ENCODE measurements at regions not wholly inside any gene's neighbourhood (a gene's known extent, or its start where the extent isn't known, plus 50 kb on each side); places are given as distances from the start of the nearest gene placed in this dataset.

DNA sequence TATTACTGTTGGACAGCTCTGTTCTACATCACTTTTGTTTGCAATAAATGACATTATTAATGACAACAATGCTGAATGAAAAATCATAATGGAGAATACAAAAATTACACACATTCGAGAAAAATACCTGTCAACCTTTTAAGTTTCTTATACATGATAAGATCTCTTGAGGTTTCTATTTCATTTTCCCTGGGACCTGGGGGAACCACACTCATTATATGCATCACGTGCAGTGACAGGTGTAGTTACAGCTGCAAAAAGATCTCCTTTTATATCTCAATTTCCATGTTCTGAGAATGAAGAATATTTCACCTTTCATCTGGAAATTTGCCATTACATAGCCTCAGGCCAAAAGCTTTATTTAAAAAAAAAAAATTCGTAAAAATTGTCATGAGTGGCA is 1347.0 kb upstream of the AGA start:
- DNase-seq (ENCODE audit: low read depth), result no peak

- DNase-seq (ENCODE audit: low read depth), result no peak
These were observed 1357.0 kb upstream of the AGA start for GRCh38 chr4:178799204-178799603.

DNA sequence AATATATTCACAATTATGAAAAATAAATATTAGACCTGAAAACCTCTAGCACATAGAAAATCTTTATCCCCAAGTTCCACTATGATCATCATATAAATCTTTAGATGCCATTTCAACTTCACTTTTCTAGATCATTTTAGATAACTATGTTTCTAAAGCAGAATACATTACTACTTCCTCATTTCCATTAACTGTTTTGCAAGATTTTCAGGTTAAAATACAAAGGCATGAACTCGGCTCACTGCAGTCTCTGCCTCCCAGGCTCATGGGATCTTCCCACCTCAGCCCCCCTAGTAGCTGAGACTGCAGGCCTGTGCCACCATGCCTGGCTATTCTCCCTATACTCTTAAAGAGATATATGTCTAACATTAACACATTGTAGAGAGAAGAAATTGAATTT is 1365.9 kb upstream of the AGA start:
- DNase-seq (ENCODE audit: low read depth), result no peak

- DNase-seq (ENCODE audit: low read depth), result no peak
These were observed 1367.7 kb upstream of the AGA start for GRCh38 chr4:178809921-178810320.

DNA sequence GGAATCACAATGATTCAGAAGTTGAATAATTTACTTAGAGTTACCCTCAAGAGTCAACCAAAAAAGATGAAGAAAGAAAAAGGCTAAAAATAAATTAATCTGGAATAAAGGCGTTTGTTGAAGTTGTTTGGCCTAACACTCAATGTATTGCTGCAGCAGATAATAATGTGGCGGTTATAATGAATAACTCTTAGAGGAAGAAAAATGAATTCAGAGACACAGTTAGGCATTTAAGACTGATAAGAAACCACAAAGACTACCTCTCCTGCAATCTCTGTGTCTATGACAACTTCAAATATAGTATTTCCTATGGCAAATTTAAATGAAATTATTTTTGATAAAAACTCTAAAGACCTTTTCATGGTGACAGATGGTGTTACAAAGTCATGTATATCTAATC is 1369.1 kb upstream of the AGA start:
- no peak for DNase-seq (ENCODE audit: low read depth)

DNA sequence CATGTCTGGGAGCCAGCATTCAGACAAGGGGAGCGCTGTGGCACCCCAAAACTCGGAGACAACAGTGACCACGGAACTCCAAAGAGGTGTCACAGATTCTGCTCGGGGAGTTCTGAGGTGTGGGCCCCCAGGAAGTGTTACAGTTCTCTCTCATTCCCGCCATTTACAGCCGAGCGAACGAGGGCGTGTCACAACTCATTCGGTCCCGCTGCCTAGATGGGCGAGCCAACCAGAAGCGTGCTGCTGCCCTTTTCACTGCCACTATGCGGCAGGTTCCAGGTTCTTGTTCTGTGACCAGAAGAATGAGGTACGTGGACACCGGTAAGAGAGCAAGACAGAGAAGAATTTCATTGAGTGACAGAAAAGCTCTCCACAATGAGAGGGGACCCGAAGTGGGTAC is 1370.6 kb upstream of the AGA start:
- DNase-seq (ENCODE audit: low read depth), result no peak

- DNase-seq (ENCODE audit: low read depth), result no peak
These were observed 1372.7 kb upstream of the AGA start for GRCh38 chr4:178814908-178815307.

DNA sequence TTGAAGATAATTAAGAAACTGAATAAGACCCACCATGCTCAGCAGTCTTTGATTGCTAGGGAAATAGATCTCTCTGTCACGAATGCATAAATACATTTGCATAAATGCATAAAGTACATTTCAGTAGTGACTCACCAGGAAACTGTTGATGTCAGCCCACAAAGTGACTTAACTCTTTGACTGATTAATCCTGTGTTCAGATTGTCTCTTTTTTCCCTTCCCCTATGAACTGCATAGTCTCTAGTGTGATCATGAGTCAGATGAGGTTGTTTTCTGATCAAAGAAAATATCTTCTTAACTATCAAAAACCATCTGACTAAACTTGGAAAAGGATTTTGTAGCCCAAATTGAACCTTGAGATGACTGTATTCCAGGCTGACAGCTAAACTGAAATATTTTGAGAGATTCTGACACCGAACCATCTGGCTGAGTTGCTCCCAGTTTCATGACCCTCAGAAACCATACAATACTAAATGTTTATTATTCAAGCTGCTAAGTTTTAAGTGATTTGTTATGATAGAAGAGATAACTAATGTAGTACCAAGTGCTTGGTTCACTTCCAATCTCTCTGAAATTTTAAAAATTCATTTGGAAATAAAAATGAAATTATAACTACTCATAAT is 1381.5 kb upstream of the AGA start:
- peak; percentile 48 for DNase-seq (ENCODE audit: low read depth)

DNA sequence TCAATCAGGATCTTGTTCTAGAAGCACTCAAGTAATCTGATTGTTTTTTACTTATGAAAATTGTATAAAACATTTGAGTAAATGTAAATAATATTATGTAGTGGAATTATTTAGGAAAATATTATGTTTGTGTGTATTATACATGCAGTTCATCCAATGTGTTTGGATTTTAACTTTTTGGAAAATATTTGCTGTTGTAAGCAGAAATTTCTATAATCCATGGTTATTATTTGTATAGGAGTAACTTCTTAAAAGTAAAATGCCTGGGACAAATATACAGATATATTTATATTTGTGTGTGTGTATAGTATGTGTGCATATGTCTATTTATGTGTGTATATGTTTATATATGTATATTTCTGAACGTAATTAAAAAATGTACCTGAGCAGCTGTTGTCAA is 1394.6 kb upstream of the AGA start:
- DNase-seq (ENCODE audit: low read depth), result no peak

DNA sequence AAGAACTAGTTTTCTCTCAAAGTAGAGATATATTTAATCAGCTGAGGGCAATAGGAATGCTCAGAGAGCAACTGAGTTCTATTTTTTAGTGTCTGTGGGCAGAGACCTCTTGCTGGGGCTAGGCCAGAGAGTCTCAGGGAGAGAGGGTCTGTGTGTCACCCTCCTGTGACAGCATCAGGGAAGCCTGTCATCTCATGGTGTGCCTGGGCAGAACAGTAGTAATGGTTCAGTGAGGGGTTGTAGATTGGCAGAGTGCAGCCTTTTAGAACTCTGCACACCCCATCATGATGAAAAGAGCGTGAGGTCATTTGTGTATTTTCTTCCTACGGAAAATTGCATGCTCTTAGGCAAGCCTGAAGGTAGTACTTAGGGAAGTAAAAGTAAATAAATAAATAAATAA is 1396.5 kb upstream of the AGA start:
- no peak for DNase-seq (ENCODE audit: low read depth)

DNA sequence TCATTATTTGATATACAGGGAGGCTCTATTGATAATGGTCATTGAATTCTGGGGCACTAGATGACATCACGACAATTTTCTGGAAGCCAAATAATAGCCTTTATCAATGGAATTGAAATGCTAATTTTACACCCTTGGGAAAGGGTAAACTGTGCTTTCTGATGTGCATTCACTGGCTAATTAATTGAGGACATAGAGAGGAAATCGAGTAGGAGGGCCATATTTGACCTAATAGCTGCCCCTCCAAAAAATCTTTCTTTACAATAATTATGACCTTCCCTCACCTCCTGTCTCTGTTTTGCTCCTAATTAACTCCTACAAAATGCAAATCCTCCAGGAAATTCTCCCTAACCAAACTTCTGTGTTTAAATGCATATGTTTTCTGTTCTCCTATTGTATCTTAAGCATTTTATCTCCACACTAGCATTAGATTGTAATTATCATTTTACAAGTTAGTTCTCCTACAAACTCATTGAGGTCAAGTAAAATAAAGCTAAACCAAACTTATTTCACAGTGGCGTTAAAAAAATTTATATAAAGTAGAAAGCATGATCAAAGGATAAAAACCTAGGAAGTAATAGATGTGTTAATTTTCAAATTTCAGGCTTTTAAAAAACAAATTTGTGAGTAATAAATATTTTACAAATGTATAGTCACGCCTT is 1414.0 kb upstream of the AGA start:
- DNase-seq (ENCODE audit: low read depth), result no peak

DNA sequence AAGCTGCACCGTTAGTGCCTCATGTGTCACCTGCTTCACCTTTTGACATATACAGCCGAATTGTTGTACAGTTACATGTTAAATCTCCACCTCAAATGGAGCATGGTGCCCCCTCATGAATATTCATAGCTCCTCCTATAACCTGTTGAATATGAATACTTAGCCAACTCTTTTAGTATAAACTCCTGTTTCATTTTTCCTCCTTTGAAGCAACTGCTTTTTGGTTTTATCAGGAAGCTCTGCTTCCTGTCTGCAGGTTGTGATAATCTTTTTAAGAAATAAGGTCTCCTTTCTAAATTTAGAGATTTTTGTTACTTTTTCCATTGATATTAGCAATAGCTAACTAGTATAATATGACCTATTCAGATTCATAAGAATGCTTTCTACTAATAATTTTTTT is 1429.2 kb upstream of the AGA start:
- DNase-seq (ENCODE audit: low read depth), result no peak

- DNase-seq (ENCODE audit: low read depth), result no peak
These were observed 1439.7 kb upstream of the AGA start for GRCh38 chr4:178881937-178882336.

GRCh38 chr4:178894126-178894525 is 1451.9 kb upstream of the AGA start:
- DNase-seq (ENCODE audit: low read depth), result no peak

DNA sequence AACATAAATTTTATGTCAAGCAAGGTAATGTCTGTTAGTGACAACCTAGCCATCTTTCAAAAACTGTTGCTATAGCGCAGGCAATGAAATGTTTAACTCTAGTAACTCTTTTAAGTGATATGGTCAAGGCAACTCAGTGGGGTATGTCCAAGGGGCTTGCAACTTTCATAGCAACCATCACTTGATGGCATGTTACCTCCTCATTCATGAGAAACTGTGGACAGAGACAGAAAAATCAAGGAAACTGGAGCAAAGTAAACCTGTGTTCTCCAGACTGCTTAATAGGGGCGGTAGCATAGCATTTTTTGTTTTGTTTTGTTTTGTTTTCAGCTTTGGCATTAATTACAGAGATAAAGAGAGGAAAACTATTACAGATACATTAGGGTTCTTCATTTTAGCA is 1456.8 kb upstream of the AGA start:
- DNase-seq (ENCODE audit: low read depth), result no peak

GRCh38 chr4:178917756-178918155 is 1475.5 kb upstream of the AGA start:
- no peak for DNase-seq (ENCODE audit: low read depth)

- peak; percentile 13 for DNase-seq (ENCODE audit: low read depth)
These were observed 1494.9 kb upstream of the AGA start for GRCh38 chr4:178937130-178937529.

GRCh38 chr4:178941975-178942374 is 1499.7 kb upstream of the AGA start:
- DNase-seq (ENCODE audit: low read depth), result no peak

DNA sequence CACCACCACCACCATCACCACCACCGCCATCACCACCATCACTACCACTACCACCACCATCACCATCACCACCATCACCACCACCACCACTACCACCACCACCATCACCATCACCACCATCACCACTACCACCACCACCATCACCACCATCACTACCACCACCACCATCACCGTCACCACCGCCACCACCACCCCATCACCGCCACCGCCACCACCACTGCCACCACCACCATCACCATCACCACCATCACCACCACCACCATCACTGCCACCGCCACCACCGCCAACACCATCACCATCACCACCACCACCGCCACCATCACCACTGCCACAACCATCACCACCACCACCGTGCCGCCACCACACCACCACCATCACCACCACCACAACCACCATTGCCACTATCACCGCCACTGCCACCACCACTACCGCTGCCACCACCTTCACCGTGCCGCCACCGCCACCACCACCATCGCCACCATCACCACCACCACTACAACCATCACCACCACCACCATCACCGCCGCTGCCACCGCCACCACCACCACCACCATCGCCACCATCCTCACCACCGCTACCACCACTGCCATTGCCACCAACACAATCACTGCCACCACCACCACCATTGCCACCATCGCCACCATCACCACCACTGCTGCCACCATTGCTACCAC is 1511.3 kb upstream of the AGA start:
- no peak for DNase-seq (ENCODE audit: low read depth)

DNA sequence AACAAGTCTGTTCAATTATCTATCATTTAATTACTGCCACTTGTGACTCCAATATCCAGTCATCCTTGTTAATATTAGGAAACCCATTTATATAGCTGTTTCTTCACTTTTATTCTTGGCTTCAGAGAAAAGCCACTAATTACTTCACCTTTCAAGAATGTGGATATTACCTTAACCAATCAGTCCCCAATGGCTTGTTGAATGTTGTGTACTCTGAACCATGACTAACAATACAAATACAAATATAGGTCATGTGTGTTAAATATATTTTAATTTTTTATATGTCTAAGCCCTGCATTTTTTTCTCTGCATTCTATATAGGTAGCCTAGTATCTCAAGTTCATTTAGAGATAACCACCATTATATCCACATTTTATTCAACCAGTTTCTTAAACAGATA is 1513.4 kb upstream of the AGA start:
- no peak for DNase-seq (ENCODE audit: low read depth)

GRCh38 chr4:178958725-178959440 is 1516.6 kb upstream of the AGA start:
- no peak for DNase-seq (ENCODE audit: low read depth)

- DNase-seq (ENCODE audit: low read depth), result no peak
These were observed 1521.3 kb upstream of the AGA start for GRCh38 chr4:178963446-178964045.

DNA sequence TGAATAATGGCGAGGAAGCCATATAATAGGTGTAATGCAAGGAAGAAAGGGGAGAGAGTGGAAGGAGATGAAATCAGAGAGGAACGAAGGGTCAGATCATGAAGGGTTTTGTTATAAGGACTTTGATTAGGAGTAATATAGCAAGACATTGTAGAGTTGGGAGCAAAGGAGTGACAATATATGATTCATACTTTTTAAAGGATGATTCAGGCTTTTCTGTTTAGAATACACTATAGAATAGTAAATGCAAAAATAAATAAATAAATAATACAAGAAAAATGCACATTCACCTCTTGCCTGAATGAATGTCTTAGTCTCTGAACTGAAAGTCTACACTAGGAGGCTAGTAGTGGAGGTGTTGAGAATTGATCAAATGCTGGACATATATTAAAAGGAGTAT is 1524.4 kb upstream of the AGA start:
- no peak for DNase-seq (ENCODE audit: low read depth)

Measured in HS-5 (cell line).